ENCODE measurements at regions not wholly inside any gene's neighbourhood (a gene's known extent, or its start where the extent isn't known, plus 50 kb on each side); places are given as distances from the start of the nearest gene placed in this dataset.

- DNase-seq: no peak
Observed at GRCh38 chr1:216851073-216851472, 127.8 kb upstream of the ESRRG start.

- no peak for DNase-seq
Observed at GRCh38 chr1:216849146-216849545, 125.9 kb upstream of the ESRRG start.

GRCh38 chr1:216847397-216848036, 124.3 kb upstream of the ESRRG start:
- no peak for DNase-seq

- no peak for DNase-seq
Observed at GRCh38 chr1:216846339-216846738, 123.1 kb upstream of the ESRRG start.

GRCh38 chr1:216843409-216843808, 120.2 kb upstream of the ESRRG start:
- DNase-seq: no peak

GRCh38 chr1:216841165-216841564, 117.9 kb upstream of the ESRRG start:
- no peak for DNase-seq

GRCh38 chr1:216836316-216836715, 113.1 kb upstream of the ESRRG start:
- DNase-seq: no peak

GRCh38 chr1:216833509-216833908, 110.3 kb upstream of the ESRRG start:
- no peak for DNase-seq

- no peak for DNase-seq
Observed at GRCh38 chr1:216832192-216832591, 109.0 kb upstream of the ESRRG start.

- DNase-seq: no peak
Observed at GRCh38 chr1:216830424-216831210, 107.4 kb upstream of the ESRRG start.

- no peak for DNase-seq
Observed at GRCh38 chr1:216827251-216827650, 104.0 kb upstream of the ESRRG start.

- DNase-seq: no peak
Observed at GRCh38 chr1:216826646-216827045, 103.4 kb upstream of the ESRRG start.

- no peak for DNase-seq
Observed at GRCh38 chr1:216826214-216826613, 103.0 kb upstream of the ESRRG start.

GRCh38 chr1:216825557-216825956, 102.3 kb upstream of the ESRRG start:
- no peak for DNase-seq

- DNase-seq: no peak
Observed at GRCh38 chr1:216824511-216824910, 101.3 kb upstream of the ESRRG start.

GRCh38 chr1:216823731-216824130, 100.5 kb upstream of the ESRRG start:
- no peak for DNase-seq

- DNase-seq: no peak
Observed at GRCh38 chr1:216822480-216822879, 99.3 kb upstream of the ESRRG start.

GRCh38 chr1:216820345-216820744, 97.1 kb upstream of the ESRRG start:
- DNase-seq: no peak

- no peak for DNase-seq
Observed at GRCh38 chr1:216818284-216818683, 95.1 kb upstream of the ESRRG start.

GRCh38 chr1:216815260-216816131, 92.3 kb upstream of the ESRRG start:
- DNase-seq: peak; percentile 95

- no peak for DNase-seq
Observed at GRCh38 chr1:216814576-216815259, 91.5 kb upstream of the ESRRG start.

- peak; percentile 68 for DNase-seq
Observed at GRCh38 chr1:216812966-216813365, 89.7 kb upstream of the ESRRG start.
